ENCODE measurements at regions not wholly inside any gene's neighbourhood (a gene's known extent, or its start where the extent isn't known, plus 50 kb on each side); places are given as distances from the start of the nearest gene placed in this dataset.
"Not testable (repeated sequence)": the region's sequence is repeated elsewhere in the genome, so short reads cannot be mapped to it uniquely, and the experiment has no call there.

DNA sequence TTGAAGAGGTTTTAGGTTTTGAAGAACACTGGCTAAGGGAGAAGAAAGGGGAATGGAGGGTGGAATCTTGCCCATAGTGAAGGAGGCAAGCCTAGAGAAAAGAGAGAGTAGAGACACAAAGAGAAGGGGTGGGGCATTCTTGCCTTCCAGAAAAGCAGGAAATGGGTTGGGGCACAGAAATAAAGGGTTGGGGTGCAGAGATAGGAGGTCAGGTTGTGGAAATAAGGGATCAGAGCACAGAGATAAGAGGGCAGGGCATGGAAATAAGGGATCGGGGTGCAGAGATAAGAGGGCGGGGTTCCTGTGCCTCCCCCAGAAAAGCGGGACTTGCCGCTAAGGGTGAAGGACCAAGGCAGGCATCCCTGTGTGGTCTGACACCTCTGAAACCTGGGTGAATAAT lies 69.9 kb downstream of the ALG1L2 start:
- not testable (repeated sequence) for ATAC-seq, H3K4me3 ChIP-seq, H3K27me3 ChIP-seq, H3K9me3 ChIP-seq, H3K4me1 ChIP-seq, H3K27ac ChIP-seq, H3K36me3 ChIP-seq
- WGBS, 2 donors (ENCODE audit: low coverage in 1 of 2): 87 to 91% methylated on average over 3 of the region's 4 CpGs

DNA sequence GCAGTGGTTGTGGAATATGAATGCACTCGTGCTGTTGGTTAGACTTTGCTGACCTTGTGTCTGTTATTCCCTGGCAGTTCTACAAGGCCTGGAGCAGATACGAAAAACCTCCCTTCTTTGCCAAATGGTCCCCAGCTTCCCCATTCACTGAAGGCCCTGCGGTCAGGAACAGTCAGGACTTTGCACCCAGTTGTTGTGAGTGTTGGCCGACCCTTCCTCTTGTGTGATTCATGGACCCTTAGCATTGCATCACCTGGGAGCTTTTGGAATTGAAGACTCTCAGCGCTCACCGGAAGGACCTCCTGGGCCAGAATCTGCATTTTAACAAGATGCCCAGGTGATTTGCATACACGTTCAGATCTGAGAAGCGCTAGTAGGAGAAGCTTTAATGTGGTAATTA lies 71.6 kb downstream of the ALG1L2 start:
- H3K4me1 ChIP-seq, H3K9me3 ChIP-seq, H3K36me3 ChIP-seq, H3K27ac ChIP-seq, ATAC-seq, H3K27me3 ChIP-seq, H3K4me3 ChIP-seq: not testable (repeated sequence)
- 72% methylated on average over 3 of the region's 8 CpGs; no CpG with 5 or more reads in 1 of the 2 donors for WGBS, 2 donors (ENCODE audit: low coverage in 1 of 2)

DNA sequence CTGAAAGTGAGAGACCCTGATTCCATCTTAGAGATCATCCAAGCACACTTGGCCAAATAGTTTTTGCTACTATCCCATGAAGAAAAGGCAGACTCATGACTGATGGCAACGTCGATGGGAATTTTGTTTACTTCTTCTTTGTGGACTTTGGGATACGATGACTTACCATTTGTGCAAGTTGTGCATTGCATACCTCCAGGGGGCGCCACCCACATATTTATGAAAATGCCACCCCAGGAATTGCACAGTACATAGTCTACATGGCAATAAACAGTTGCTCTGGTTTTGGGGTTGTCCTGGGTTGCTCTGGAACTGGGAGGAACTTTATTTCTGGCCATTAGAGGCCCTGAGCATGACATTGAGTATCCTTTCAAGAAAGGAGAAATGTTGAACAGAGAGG lies 73.8 kb downstream of the ALG1L2 start:
- H3K4me1 ChIP-seq, H3K4me3 ChIP-seq, H3K27ac ChIP-seq, ATAC-seq, H3K36me3 ChIP-seq, H3K9me3 ChIP-seq, H3K27me3 ChIP-seq: not testable (repeated sequence)
- WGBS, 2 donors (ENCODE audit: low coverage in 1 of 2): no CpG with 5 or more reads among the region's 4 CpGs

DNA sequence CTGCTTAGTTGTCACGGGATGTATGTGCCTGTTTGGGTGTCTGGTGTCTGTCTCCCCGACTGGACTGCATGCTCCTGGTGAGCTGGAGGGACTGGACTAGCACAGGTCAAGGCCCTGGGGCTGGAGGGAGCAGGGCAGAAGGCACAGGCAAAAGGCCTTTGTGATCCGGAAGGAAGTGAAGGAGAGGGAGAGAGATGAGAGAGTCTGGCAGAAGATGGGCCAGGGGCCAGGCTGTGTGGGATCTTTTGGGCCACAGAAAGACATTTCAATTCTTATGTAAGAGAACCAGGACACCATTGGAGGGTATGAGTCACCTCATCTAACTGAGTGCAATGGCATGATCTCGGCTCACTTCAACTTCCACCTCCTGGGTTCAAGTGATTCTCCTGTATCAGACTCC lies 85.2 kb downstream of the ALG1L2 start:
- not testable (repeated sequence) for ATAC-seq

DNA sequence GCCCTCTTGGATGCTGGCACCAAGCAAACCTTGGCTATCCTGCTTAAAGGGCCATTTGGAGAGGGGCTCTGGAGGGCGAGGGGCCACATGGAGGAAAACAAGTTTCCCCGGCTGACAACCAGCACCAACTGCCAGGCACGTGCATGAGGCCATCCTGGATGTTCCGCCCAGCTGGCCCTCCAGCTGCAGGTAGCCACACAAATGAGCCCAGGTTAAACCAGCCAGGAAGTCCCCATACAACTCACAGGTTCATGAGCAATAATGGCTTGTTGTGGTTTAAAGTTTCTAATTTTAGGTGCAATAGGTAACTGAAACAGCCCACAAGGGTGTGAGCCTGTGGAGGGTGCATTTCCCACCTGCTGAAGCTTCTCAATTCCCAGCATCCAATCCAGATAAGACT lies 93.6 kb downstream of the ALG1L2 start:
- not testable (repeated sequence) for H3K27ac ChIP-seq, H3K4me3 ChIP-seq, H3K27me3 ChIP-seq, H3K4me1 ChIP-seq, H3K9me3 ChIP-seq, H3K36me3 ChIP-seq, ATAC-seq
- no CpG with 5 or more reads among the region's 4 CpGs for WGBS, 2 donors (ENCODE audit: low coverage in 1 of 2)

More for the DNA sequence above, 85.2 kb downstream of the ALG1L2 start:
- not testable (repeated sequence) for H3K27ac ChIP-seq, H3K4me1 ChIP-seq, H3K9me3 ChIP-seq, H3K36me3 ChIP-seq, H3K4me3 ChIP-seq, H3K27me3 ChIP-seq
- 80% methylated on average over 1 of the region's 4 CpGs; no CpG with 5 or more reads in 1 of the 2 donors for WGBS, 2 donors (ENCODE audit: low coverage in 1 of 2)

DNA sequence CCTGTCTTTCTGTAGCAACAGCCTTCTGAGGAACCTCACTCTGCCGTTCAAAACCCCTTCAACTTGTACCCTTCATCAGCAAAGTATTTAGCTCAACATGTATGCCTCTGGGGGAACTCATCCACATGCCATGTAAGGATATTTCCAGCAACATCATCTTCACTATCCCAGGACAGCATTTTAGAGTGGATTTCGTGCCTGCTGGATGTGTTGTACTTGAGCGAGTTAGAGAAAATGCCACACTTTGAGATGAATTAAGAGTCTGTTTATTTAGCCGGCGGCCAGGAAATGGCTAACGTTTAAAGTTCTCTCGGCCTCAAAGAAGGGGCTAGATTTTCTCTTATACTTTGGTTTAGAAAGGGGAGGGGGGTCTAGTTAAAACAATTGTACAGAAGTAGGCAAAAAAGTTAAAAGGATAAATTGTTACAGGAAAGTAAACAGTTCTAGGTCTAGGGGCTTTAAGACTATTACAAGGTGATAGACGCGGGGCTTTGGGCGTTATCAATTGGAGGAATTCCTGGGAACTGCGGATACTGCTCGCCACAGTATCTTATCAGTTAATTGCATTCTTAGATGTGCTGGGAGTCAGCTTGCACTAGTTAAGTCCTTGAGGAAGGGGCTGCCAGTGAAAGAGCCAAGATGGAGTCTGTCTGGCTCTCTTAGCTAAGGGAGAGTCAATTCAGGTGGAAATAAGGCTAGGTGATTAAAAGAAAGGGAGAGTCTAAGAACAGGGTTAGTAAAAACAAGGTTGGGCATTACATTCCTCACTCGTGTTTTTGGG lies 95.0 kb downstream of the ALG1L2 start:
- not testable (repeated sequence) for H3K27ac ChIP-seq, ATAC-seq, H3K9me3 ChIP-seq, H3K36me3 ChIP-seq, H3K4me3 ChIP-seq, H3K27me3 ChIP-seq, H3K4me1 ChIP-seq
- 28 to 48% methylated on average over 6 to 12 of the region's 13 CpGs for WGBS, 2 donors (ENCODE audit: low coverage in 1 of 2)

DNA sequence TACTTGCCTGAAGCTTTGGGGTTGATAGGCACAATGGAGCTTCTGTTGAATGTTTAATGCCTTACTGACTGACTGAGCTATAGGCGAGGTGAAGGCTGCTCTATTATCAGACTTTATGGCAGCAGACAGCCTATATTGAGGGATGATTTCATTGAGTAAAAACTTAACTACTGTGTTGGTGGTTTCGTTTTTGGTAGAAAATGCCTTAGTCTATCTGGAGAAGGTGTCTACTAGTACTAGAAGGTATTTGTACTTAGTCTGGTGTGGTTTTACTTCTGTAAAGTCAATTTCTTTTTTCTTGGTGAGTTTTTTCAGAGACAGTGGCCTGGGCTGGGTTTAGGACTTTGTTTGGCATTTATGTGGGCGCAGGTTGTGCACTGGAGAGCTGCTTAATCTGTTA lies 97.2 kb downstream of the ALG1L2 start:
- not testable (repeated sequence) for H3K27ac ChIP-seq, ATAC-seq, H3K27me3 ChIP-seq, H3K9me3 ChIP-seq, H3K4me1 ChIP-seq, H3K36me3 ChIP-seq, H3K4me3 ChIP-seq
- WGBS, 2 donors (ENCODE audit: low coverage in 1 of 2): 50 to 55% methylated on average over 1 to 2 of the region's 3 CpGs

DNA sequence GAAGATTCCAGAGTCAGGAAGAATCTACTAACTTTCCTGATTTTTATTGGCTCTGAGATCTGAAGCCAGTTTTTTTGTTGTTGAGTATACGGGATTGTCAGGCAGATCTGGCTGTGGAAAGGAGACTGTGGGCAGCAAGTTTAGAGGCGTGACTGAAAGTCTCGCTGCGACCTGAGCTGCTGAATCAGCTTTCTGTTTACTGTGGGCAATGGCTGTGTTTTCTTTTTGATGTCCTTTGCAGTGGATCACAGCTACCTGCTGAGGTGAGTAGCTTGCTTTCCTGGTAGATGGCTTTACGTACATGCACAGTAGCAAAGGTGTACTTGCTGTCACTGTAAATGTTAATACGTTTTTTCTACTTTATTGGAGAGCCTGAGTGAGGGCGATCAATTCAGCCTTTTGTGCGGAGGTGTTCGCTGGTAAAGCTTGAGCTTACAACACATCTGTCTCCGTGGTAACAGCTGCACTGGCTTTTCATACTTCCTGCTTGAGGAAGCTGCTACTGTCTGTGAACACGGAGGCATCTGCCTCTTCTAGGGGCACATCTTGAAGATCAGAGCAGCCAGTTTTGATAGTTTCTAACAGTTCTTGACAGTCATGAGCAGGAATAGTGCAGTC lies 97.8 kb downstream of the ALG1L2 start:
- not testable (repeated sequence) for H3K36me3 ChIP-seq, H3K9me3 ChIP-seq, H3K27ac ChIP-seq, ATAC-seq, H3K4me1 ChIP-seq, H3K27me3 ChIP-seq
- 39 to 45% methylated on average over 5 to 7 of the region's 11 CpGs for WGBS, 2 donors (ENCODE audit: low coverage in 1 of 2)
- peak overlapping the region in 1 of 2 donors; percentile 13 for H3K4me3 ChIP-seq

DNA sequence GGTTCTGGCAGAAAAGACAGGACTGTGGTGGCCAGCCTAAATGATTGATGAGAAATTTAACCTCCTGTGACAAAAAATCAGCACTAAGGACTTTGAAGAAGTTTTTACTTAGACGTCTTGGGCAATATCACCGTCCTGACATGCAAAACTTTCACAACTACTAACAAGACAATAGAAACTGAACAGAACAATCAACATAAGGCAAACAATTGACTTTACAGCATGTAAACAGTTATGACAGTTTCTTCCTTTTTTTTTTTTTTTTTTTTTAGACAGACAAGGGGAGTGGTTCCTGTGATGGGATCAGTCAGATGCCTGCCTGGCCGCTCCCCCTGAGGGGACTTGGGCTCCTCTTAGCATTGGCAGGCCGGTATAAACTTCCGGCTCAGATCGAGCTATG lies 100.8 kb downstream of the ALG1L2 start:
- ATAC-seq, H3K36me3 ChIP-seq, H3K4me3 ChIP-seq, H3K9me3 ChIP-seq, H3K27me3 ChIP-seq, H3K27ac ChIP-seq, H3K4me1 ChIP-seq: not testable (repeated sequence)
- 13 to 52% methylated on average over 2 of the region's 6 CpGs for WGBS, 2 donors (ENCODE audit: low coverage in 1 of 2)

DNA sequence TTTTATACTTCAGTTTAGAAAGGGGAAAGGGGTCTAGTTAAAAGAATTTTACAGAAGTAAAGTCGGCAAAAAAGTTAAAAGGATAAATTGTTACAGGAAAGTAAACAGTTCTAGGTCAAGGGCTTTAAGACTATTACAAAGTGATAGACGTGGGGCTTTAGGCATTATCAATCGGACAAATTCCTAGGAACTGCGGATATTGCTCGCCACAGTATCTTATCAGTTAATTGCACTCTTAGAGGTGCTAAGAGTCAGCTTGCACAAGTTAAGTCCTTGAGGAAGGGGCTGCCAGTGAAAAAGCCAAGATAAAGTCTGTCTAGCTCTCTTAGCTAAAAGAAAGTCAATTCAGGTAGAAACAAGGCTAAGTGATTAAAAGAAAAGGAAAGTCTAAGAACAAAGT lies 102.1 kb downstream of the ALG1L2 start:
- not testable (repeated sequence) for H3K27ac ChIP-seq, H3K9me3 ChIP-seq, H3K36me3 ChIP-seq, H3K27me3 ChIP-seq, H3K4me1 ChIP-seq, H3K4me3 ChIP-seq, ATAC-seq
- 53 to 63% methylated on average over 5 of the region's 5 CpGs for WGBS, 2 donors (ENCODE audit: low coverage in 1 of 2)

DNA sequence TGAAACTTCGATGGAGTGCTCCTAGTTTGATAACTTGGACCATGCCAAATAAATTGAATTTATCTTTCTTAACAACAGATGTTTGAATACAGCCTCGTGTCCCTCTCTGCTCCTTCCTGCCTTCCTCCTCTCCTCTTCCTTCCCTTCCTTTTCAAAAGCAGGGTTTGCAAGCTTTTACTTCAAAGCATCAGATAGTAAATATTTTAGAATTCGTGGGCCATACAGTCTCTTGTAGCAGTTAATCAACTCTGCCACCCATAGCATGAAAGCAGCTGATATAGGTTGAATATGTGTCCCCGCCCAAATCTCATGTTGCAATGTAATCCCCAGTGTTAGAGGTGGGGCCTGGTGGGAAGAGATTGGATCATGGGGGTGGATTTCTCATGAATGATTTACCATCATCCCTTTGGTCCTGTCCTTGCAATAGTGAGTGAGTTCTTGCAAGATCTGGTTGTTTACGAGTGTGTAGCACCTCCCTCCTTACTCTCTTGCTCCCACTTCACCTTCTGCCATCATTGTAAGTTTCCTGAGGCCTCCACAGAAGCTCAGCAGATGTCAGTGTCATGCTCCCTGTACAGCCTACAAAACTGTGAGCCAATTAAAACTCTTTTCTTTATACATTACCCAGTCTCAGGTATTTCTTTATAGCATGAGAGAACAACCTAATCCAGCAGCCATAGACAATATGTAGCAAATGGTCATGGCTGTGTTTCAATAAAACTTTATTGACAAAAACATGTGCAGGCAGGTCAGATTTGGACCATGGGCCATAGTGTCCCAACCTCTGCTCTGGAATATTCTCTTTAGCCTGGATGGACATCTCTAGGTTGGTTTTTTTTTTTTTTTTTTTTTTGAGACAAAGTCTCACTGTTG lies 102.8 kb downstream of the ALG1L2 start:
- H3K9me3 ChIP-seq, H3K4me1 ChIP-seq, H3K36me3 ChIP-seq, H3K27ac ChIP-seq, H3K27me3 ChIP-seq, H3K4me3 ChIP-seq, ATAC-seq: not testable (repeated sequence)
- WGBS, 2 donors (ENCODE audit: low coverage in 1 of 2): 50 to 67% methylated on average over 4 to 5 of the region's 5 CpGs

DNA sequence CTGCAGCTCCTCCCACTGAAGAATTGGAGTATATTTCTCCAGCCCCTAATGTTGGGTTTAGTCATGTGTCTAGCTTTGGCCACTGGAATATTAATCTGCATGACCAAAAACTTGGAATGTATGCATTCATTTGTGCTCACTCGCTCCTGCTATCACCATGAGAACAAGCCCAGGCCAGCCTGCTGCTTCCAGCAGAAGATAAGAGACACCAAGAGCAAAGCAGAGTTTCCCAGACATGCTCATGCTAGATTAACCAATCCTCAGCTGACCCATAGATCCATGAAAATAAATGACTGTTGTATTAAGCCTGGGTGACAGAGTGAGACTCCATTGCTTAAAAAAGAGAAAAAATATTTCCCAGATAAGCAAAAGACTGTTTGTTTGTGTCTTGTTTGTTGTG lies 119.6 kb downstream of the ALG1L2 start:
- not testable (repeated sequence) for H3K27ac ChIP-seq, H3K4me1 ChIP-seq, H3K27me3 ChIP-seq, H3K36me3 ChIP-seq, ATAC-seq, H3K4me3 ChIP-seq
- WGBS, 2 donors (ENCODE audit: low coverage in 1 of 2): 29% methylated on average over 1 of the region's 1 CpG; no CpG with 5 or more reads in 1 of the 2 donors
- H3K9me3 ChIP-seq: peaks cover 0 to 18% (median 0%) of the 10 kb centered on the region in 3 donors

DNA sequence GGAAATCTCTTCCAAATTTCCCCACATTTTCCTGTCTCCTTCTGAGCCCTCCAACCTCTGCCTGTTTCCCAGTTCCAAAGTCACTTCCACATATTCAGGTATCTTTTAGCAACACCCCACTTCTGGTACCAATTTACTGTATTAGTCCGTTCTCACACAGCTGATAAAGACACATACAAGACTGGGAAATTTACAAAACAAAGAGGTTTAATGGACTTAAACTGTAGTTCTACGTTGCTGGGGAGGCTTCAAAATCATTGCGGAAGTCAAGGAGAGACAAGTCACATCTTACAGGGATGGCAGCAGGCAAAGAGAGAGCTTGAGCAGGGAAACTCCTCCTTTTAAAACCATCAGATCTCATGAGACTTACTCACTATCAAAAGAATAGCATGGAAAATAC lies 122.0 kb downstream of the ALG1L2 start:
- peaks cover 0 to 18% (median 0%) of the 10 kb centered on the region in 3 donors for H3K9me3 ChIP-seq
- ATAC-seq, H3K4me1 ChIP-seq, H3K27ac ChIP-seq, H3K4me3 ChIP-seq, H3K27me3 ChIP-seq, H3K36me3 ChIP-seq: not testable (repeated sequence)
- WGBS, 2 donors (ENCODE audit: low coverage in 1 of 2): 100% methylated on average over 3 of the region's 3 CpGs; no CpG with 5 or more reads in 1 of the 2 donors
